Peyer's patch (tissue), 4 donors: ENCODE measurements at regions not wholly inside any gene's neighbourhood (a gene's known extent, or its start where the extent isn't known, plus 50 kb on each side); places are given as distances from the start of the nearest gene placed in this dataset.
A peak's percentile ranks its signal among the peaks of the same experiment; 100 is the strongest.

Experiments used
- DNase-seq, 3 donors: peaks; one replicate each; pipeline ENCODE4 v3.0.0-alpha.2; 2017 to 2019
- H3K27ac ChIP-seq, 4 donors: fragments of 200-600 bp; sonication (generic); one replicate each; pipeline ENCODE4 v1.5.1; 2016 to 2019
- H3K27me3 ChIP-seq, 2 donors: fragments of 200-600 bp; sonication (generic); one replicate each; pipeline ENCODE4 v1.5.1; 2019
- H3K36me3 ChIP-seq, 3 donors: fragments of 200-600 bp; sonication (generic); one replicate each; pipeline ENCODE4 v1.5.1; 2016 to 2019
- H3K4me1 ChIP-seq, 4 donors: fragments of 200-600 bp; sonication (generic); one replicate each; pipeline ENCODE4 v1.5.1; 2016 to 2019
- H3K4me3 ChIP-seq, 4 donors: fragments of 200-600 bp; sonication (generic); 1 replicate in 3 of 4; 2 replicates in 1 of 4; pipeline ENCODE4 v1.5.1; 2016 to 2019; ENCODE audit warnings: mild to moderate bottlenecking in 1 of 4
- H3K9me3 ChIP-seq, 4 donors: fragments of 200-600 bp; sonication (generic); one replicate each; pipeline ENCODE4 v1.5.1; 2016 to 2019; ENCODE audit warnings: mild to moderate bottlenecking in 1 of 4
- POLR2A ChIP-seq, 2 donors: fragments of 450-650 bp; IDR thresholded peaks; one replicate each; pipeline ENCODE4 v1.5.1; 2017; ENCODE audit warnings: antibody characterized with exemption in 2 of 2, mild to moderate bottlenecking in 2 of 2, moderate library complexity in 2 of 2
- TF ChIP-seq, protein P1 (sequence below), 6 experiments: fragments of 450-650 bp in 4 of 6; fragments of 200-600 bp in 2 of 6; sonication (generic) in 1 of 6; IDR thresholded peaks; one replicate each; pipeline ENCODE4 v1.5.1; 2017 to 2019; ENCODE audit warnings: antibody characterized with exemption in 6 of 6, mild to moderate bottlenecking in 3 of 6, moderate library complexity in 1 of 6

DNA sequence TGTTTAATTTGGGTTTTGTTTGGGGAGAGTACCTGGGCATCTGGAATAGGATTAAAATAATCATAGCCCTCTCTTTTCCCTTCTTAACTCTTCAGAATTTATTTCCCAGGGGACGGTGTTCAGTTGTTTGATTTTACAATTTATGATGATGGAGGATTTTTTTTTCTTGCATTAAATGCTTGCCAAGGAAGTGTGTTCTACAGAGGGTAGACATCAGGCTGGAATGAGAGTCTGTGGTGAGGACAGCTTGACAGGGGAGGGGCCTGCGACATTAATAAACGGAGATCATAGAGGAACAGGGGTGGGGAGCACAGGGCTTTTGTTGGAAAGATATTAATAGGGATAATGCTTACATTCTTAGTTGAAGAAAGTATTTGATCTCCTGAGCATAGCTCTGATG lies 297.5 kb downstream of the CLIC5 start:
- H3K36me3 ChIP-seq, result no peaks in the 10 kb centered on the region
- no peaks in the 10 kb centered on the region for H3K9me3 ChIP-seq
- no peaks in the 10 kb centered on the region for H3K27me3 ChIP-seq
- H3K4me3 ChIP-seq, result no peak overlapping the region
- TF ChIP-seq POLR2A (IDR thresholded peaks at IDR 0.05), result no peak
- TF ChIP-seq, protein P1, sequence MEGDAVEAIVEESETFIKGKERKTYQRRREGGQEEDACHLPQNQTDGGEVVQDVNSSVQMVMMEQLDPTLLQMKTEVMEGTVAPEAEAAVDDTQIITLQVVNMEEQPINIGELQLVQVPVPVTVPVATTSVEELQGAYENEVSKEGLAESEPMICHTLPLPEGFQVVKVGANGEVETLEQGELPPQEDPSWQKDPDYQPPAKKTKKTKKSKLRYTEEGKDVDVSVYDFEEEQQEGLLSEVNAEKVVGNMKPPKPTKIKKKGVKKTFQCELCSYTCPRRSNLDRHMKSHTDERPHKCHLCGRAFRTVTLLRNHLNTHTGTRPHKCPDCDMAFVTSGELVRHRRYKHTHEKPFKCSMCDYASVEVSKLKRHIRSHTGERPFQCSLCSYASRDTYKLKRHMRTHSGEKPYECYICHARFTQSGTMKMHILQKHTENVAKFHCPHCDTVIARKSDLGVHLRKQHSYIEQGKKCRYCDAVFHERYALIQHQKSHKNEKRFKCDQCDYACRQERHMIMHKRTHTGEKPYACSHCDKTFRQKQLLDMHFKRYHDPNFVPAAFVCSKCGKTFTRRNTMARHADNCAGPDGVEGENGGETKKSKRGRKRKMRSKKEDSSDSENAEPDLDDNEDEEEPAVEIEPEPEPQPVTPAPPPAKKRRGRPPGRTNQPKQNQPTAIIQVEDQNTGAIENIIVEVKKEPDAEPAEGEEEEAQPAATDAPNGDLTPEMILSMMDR (IDR thresholded peaks at IDR 0.05), result no peak
- no peak overlapping the region for H3K27ac ChIP-seq
- no peak for DNase-seq
- H3K4me1 ChIP-seq, result peaks cover 0 to 4% (median 0%) of the 10 kb centered on the region in 4 donors

DNA sequence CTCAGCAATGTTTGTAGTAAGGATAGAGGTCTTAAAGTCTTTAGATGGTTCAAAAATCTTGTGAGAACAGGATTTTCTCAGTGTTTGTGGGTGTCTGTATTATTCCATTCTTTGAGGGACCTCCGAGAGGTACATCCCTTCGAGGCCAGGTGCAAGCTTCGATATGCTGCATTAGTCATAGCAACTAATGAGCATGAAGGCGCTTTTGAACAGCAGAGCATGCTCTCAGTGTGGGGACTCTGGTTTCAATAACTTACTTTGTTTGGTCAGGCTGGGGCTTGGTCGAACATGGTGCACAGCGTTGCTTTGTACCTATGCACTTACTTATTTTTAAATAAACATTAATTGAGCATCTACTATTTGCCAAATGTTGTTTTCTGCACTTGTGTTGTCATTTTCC lies 297.9 kb downstream of the CLIC5 start:
- H3K4me3 ChIP-seq, result no peak overlapping the region
- H3K27ac ChIP-seq, result no peak overlapping the region
- no peaks in the 10 kb centered on the region for H3K27me3 ChIP-seq
- no peak for DNase-seq
- peaks cover 0 to 4% (median 0%) of the 10 kb centered on the region in 4 donors for H3K4me1 ChIP-seq
- TF ChIP-seq, protein P1 (IDR thresholded peaks at IDR 0.05), result no peak
- no peak for TF ChIP-seq POLR2A (IDR thresholded peaks at IDR 0.05)
- H3K9me3 ChIP-seq, result no peaks in the 10 kb centered on the region
- H3K36me3 ChIP-seq, result no peaks in the 10 kb centered on the region

DNA sequence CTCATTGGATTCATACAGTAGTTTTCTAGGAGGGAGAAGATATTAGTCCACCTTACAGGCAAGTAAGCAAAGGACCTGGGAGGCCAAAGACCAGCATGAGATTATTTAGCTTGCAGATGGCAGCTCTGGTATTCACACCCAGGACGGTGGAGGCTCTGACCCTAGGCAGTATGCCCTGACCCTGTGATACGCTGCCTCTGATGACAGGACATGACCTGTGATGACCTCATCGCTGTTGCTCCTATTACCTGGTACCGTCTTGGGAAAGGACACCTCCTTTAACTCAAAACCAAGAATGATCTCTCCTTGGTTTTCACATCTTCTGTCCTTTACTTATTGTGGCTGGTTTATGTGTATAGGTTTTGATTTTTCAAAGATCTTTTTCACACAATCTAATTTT lies 298.6 kb downstream of the CLIC5 start:
- Histone ChIP-seq H3K4me3 (no peak overlapping the region), H3K27me3 (no peaks in the 10 kb centered on the region), H3K36me3 (no peaks in the 10 kb centered on the region), H3K4me1 (peaks cover 0 to 4% (median 0%) of the 10 kb centered on the region in 4 donors), H3K9me3 (no peaks in the 10 kb centered on the region), H3K27ac (no peak overlapping the region)
- no peak for DNase-seq
- TF ChIP-seq POLR2A (IDR thresholded peaks at IDR 0.05), result no peak
- TF ChIP-seq, protein P1 (IDR thresholded peaks at IDR 0.05), result no peak

DNA sequence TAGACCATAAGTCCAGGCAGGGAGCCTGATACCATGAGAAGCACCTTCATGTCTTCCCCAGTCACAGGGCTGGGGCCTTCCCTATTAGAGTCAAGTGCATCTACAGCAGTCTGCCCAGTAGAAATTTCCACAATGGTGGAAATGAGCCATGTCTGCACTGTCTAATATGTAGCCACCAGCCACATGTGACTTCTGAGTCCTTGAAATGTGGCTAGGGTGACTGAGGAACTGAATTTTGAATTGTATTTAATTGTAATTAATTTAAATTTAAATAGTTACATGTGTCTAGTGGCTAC lies 300.2 kb downstream of the CLIC5 start:
- Histone ChIP-seq H3K4me3 (no peak overlapping the region), H3K4me1 (peaks cover 0 to 4% (median 0%) of the 10 kb centered on the region in 4 donors), H3K27ac (no peak overlapping the region), H3K36me3 (no peaks in the 10 kb centered on the region), H3K27me3 (no peaks in the 10 kb centered on the region), H3K9me3 (no peaks in the 10 kb centered on the region)
- no peak for TF ChIP-seq POLR2A (IDR thresholded peaks at IDR 0.05)
- TF ChIP-seq, protein P1 (IDR thresholded peaks at IDR 0.05), result no peak
- DNase-seq, result no peak

DNA sequence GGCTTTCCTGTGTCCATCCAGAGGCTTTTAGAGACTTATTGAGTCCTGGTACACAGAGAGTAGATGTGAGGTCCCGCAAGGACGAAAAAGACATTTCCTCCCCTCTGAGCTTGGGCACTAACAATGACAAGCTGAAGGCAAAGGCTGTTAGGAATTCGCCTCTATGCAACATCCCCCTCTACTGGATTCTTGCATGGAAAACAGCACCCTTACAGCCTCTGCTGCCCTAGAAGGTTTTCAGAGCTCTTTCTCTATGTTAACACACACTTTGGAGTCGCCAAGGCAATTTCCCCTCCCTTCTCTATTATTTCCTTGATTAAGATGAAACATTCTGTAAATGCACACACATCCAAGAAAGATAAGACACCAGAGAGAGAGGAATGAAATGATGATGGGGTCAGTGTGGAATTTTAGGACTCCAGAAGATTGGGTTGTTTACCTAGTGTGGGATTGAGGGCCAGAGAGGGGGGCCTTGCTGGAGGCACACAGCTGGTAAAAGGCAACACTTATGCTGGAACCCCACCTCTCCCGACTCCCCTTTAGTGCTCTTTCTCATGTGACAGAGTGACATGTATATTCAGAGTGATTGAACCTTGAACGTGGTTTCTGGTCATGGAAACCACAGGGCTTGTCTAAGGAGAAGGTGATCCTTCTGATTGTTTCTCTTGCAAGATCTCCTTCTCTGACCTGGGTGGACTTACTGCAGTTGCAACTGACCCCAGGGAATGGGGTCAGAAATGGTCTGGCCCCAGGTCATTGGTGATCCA lies 300.7 kb downstream of the CLIC5 start:
- TF ChIP-seq, protein P1 (IDR thresholded peaks at IDR 0.05), result peak; percentile 37 to 86 (median 80)
- no peak for TF ChIP-seq POLR2A (IDR thresholded peaks at IDR 0.05)
- Histone ChIP-seq H3K4me1 (peaks cover 0 to 4% (median 0%) of the 10 kb centered on the region in 4 donors), H3K9me3 (no peaks in the 10 kb centered on the region), H3K27ac (peak overlapping the region in 1 of 4 donors; percentile 3), H3K4me3 (no peak overlapping the region), H3K27me3 (no peaks in the 10 kb centered on the region), H3K36me3 (no peaks in the 10 kb centered on the region)
- peak in 2 of 3 donors; percentile 38 to 72 for DNase-seq
